Nephron progenitor cell (in vitro differentiated cells): ENCODE measurements at regions not wholly inside any gene's neighbourhood (a gene's known extent, or its start where the extent isn't known, plus 50 kb on each side); places are given as distances from the start of the nearest gene placed in this dataset.

Experiments
- DNase-seq: peaks from one replicate; pipeline ENCODE4 v3.0.0; 2021
- H3K27ac Mint-ChIP-seq: 2 replicates; pipeline ENCODE4 v1.8.0; 2021; ENCODE audit warnings: mild to moderate bottlenecking, moderate library complexity, mixed read lengths
- H3K27me3 Mint-ChIP-seq: 2 replicates; pipeline ENCODE4 v1.8.0; 2021; ENCODE audit warnings: mild to moderate bottlenecking, low read depth, mixed read lengths; ENCODE audit not compliant: poor library complexity
- H3K36me3 Mint-ChIP-seq: 2 replicates; pipeline ENCODE4 v1.8.0; 2021; ENCODE audit warnings: low read depth, mixed read lengths
- H3K4me1 Mint-ChIP-seq: 2 replicates; pipeline ENCODE4 v1.8.0; 2021; ENCODE audit warnings: mixed read lengths
- H3K4me3 Mint-ChIP-seq: 2 replicates; pipeline ENCODE4 v1.8.0; 2021; ENCODE audit warnings: mild to moderate bottlenecking, moderate library complexity, mixed read lengths
- H3K9me3 Mint-ChIP-seq: 2 replicates; pipeline ENCODE4 v1.8.0; 2021; ENCODE audit warnings: mild to moderate bottlenecking, moderate library complexity, mixed read lengths
- CTCF ChIP-seq: fragments of 200-600 bp; sonication (generic); IDR thresholded peaks from 2 replicates; pipeline ENCODE4 v1.5.0; 2021; ENCODE audit warnings: antibody characterized with exemption

GRCh38 chr10:108260383-108260906 is 1095.9 kb upstream of the SORCS1 start:
- DNase-seq = no peak
- H3K36me3 Mint-ChIP-seq = no peaks in the 10 kb centered on the region

GRCh38 chr10:108254089-108254488 is 1089.6 kb upstream of the SORCS1 start:
- no peak for TF ChIP-seq CTCF
- Mint-ChIP-seq H3K27ac (no peak overlapping the region), H3K4me1 (no peaks in the 10 kb centered on the region), H3K36me3 (no peaks in the 10 kb centered on the region), H3K4me3 (no peak overlapping the region), H3K27me3 (peaks cover 3% of the 10 kb centered on the region), H3K9me3 (peaks cover 8% of the 10 kb centered on the region)
- no peak for DNase-seq

More at GRCh38 chr10:108260383-108260906, 1095.9 kb upstream of the SORCS1 start:
- no peak overlapping the region for H3K4me3 Mint-ChIP-seq
- H3K27ac Mint-ChIP-seq = no peak overlapping the region
- no peaks in the 10 kb centered on the region for H3K9me3 Mint-ChIP-seq
- no peak for TF ChIP-seq CTCF
- no peaks in the 10 kb centered on the region for H3K4me1 Mint-ChIP-seq
- H3K27me3 Mint-ChIP-seq = peaks cover under 1% of the 10 kb centered on the region

GRCh38 chr10:108252771-108253170 is 1088.3 kb upstream of the SORCS1 start:
- no peaks in the 10 kb centered on the region for H3K4me1 Mint-ChIP-seq
- no peak overlapping the region for H3K27ac Mint-ChIP-seq
- no peak for DNase-seq
- no peak overlapping the region for H3K4me3 Mint-ChIP-seq
- no peak for TF ChIP-seq CTCF
- peaks cover 15% of the 10 kb centered on the region for H3K9me3 Mint-ChIP-seq
- H3K36me3 Mint-ChIP-seq = no peaks in the 10 kb centered on the region
- H3K27me3 Mint-ChIP-seq = peaks cover 3% of the 10 kb centered on the region

- no peaks in the 10 kb centered on the region for H3K36me3 Mint-ChIP-seq
- H3K4me3 Mint-ChIP-seq = no peak overlapping the region
- peaks cover 3% of the 10 kb centered on the region for H3K27me3 Mint-ChIP-seq
- no peak for DNase-seq
- peaks cover 30% of the 10 kb centered on the region for H3K9me3 Mint-ChIP-seq
- TF ChIP-seq CTCF = no peak
- H3K27ac Mint-ChIP-seq = no peak overlapping the region
- H3K4me1 Mint-ChIP-seq = no peaks in the 10 kb centered on the region
Measured at GRCh38 chr10:108250936-108251620, 1086.6 kb upstream of the SORCS1 start.

GRCh38 chr10:108249940-108250339 is 1085.4 kb upstream of the SORCS1 start:
- TF ChIP-seq CTCF = no peak
- H3K36me3 Mint-ChIP-seq = no peaks in the 10 kb centered on the region
- H3K9me3 Mint-ChIP-seq = peaks cover 34% of the 10 kb centered on the region
- no peaks in the 10 kb centered on the region for H3K27me3 Mint-ChIP-seq
- DNase-seq = no peak
- H3K4me1 Mint-ChIP-seq = no peaks in the 10 kb centered on the region
- no peak overlapping the region for H3K27ac Mint-ChIP-seq
- H3K4me3 Mint-ChIP-seq = no peak overlapping the region
